Calu3 (cell line): ENCODE measurements at regions not wholly inside any gene's neighbourhood (a gene's known extent, or its start where the extent isn't known, plus 50 kb on each side); places are given as distances from the start of the nearest gene placed in this dataset.

Source experiments
- BruUV-seq: library from RNA; stranded (reverse); fragments of 400-500 nt; replicated peaks from 2 replicates; lab custom pipeline; 2021; lab: Mats Ljungman, UMichigan
- CTCF ChIA-PET: fragments of 300-600 bp; sonication (Branson Sonifier 250); formaldehyde crosslinking; loops from one replicate; lab custom pipeline; 2022; ENCODE audit warnings: antibody characterized with exemption; lab: Charles Lee
- DNase-seq: peaks from one replicate; pipeline ENCODE4 v3.0.0; 2022
- H3K27ac Mint-ChIP-seq: one replicate; pipeline ENCODE4 v1.8.0; 2022; ENCODE audit warnings: mixed read lengths; ENCODE audit not compliant: unreplicated experiment
- H3K27me3 Mint-ChIP-seq: one replicate; pipeline ENCODE4 v1.8.0; 2022; ENCODE audit warnings: mixed read lengths; ENCODE audit not compliant: unreplicated experiment
- H3K36me3 Mint-ChIP-seq: one replicate; pipeline ENCODE4 v1.8.0; 2022; ENCODE audit warnings: mild to moderate bottlenecking, moderate library complexity, mixed read lengths; ENCODE audit not compliant: insufficient read depth, unreplicated experiment
- H3K4me1 Mint-ChIP-seq: one replicate; pipeline ENCODE4 v1.8.0; 2022; ENCODE audit warnings: mild to moderate bottlenecking, low read depth, mixed read lengths; ENCODE audit not compliant: unreplicated experiment
- H3K4me3 Mint-ChIP-seq: one replicate; pipeline ENCODE4 v1.8.0; 2022; ENCODE audit warnings: mild to moderate bottlenecking, low read depth, moderate library complexity, mixed read lengths; ENCODE audit not compliant: unreplicated experiment
- H3K9me3 Mint-ChIP-seq: one replicate; pipeline ENCODE4 v1.8.0; 2022; ENCODE audit warnings: low read depth, mixed read lengths; ENCODE audit not compliant: unreplicated experiment
- intact Hi-C: fragments of 100-400 bp; cut with micrococcal nuclease; formaldehyde crosslinking; loops from one replicate; pipeline ENCODE4 v1.10.0; 2022; ENCODE audit not compliant: unreplicated experiment
- TF ChIP-seq, protein P1 (sequence below): fragments of 200-600 bp; IDR thresholded peaks from one replicate; pipeline ENCODE4 v1.8.0; 2022; ENCODE audit warnings: antibody characterized with exemption; ENCODE audit not compliant: unreplicated experiment

DNA sequence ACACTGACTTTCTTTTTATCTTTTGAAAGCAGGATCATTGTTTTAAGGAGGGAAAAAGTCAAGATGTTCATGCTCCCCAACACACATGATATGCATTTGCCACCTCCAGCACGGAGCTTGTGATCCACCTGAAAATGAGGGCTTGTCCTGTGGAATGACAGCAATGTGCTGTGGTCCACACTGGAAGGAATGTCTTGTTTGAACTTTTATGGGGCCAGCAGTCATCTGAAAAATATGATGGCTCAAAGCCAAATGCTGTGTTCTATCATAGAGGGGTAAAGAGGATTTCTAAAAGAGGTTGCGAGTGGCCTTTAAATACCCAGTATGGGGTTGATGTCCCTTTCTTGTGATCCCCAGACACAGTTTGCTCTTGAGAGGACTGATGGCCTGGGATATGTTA is 226.5 kb upstream of the SPRED2 start:
- H3K27me3 Mint-ChIP-seq = peaks cover 18% of the 10 kb centered on the region
- intact Hi-C loops = no loop called here
- no peak overlapping the region for H3K27ac Mint-ChIP-seq
- CTCF ChIA-PET = no interaction called here
- no peak for DNase-seq
- H3K9me3 Mint-ChIP-seq = no peaks in the 10 kb centered on the region
- H3K4me1 Mint-ChIP-seq = no peaks in the 10 kb centered on the region
- BruUV-seq = no TSS peak
- TF ChIP-seq, protein P1, sequence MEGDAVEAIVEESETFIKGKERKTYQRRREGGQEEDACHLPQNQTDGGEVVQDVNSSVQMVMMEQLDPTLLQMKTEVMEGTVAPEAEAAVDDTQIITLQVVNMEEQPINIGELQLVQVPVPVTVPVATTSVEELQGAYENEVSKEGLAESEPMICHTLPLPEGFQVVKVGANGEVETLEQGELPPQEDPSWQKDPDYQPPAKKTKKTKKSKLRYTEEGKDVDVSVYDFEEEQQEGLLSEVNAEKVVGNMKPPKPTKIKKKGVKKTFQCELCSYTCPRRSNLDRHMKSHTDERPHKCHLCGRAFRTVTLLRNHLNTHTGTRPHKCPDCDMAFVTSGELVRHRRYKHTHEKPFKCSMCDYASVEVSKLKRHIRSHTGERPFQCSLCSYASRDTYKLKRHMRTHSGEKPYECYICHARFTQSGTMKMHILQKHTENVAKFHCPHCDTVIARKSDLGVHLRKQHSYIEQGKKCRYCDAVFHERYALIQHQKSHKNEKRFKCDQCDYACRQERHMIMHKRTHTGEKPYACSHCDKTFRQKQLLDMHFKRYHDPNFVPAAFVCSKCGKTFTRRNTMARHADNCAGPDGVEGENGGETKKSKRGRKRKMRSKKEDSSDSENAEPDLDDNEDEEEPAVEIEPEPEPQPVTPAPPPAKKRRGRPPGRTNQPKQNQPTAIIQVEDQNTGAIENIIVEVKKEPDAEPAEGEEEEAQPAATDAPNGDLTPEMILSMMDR = no peak
- H3K36me3 Mint-ChIP-seq = no peaks in the 10 kb centered on the region
- H3K4me3 Mint-ChIP-seq = no peak overlapping the region

DNA sequence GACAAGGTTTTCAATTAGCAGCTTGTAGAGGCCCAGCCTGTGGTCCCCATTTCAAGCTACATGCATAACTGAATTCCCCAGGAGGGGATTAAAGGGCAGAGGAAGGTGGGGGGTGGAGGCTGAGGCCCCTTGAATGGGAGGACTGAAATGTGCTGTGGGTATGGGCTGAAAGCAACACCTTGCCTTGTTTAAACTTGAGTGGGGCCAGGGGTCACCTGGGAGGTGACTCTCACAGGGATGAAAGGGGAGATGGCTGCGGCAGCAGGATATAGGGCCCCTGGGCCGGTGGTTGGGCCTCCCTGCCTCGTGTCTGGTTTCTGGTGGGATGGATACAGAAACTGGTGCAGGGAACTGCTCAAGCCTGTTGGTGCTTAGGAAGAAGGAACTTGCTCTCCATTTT is 225.9 kb upstream of the SPRED2 start:
- intact Hi-C loops = no loop called here
- H3K27ac Mint-ChIP-seq = no peak overlapping the region
- TF ChIP-seq, protein P1 = no peak
- no peak overlapping the region for H3K4me3 Mint-ChIP-seq
- H3K27me3 Mint-ChIP-seq = peaks cover 12% of the 10 kb centered on the region
- BruUV-seq = no TSS peak
- no peaks in the 10 kb centered on the region for H3K9me3 Mint-ChIP-seq
- DNase-seq = no peak
- no peaks in the 10 kb centered on the region for H3K4me1 Mint-ChIP-seq
- H3K36me3 Mint-ChIP-seq = no peaks in the 10 kb centered on the region
- CTCF ChIA-PET = no interaction called here

DNA sequence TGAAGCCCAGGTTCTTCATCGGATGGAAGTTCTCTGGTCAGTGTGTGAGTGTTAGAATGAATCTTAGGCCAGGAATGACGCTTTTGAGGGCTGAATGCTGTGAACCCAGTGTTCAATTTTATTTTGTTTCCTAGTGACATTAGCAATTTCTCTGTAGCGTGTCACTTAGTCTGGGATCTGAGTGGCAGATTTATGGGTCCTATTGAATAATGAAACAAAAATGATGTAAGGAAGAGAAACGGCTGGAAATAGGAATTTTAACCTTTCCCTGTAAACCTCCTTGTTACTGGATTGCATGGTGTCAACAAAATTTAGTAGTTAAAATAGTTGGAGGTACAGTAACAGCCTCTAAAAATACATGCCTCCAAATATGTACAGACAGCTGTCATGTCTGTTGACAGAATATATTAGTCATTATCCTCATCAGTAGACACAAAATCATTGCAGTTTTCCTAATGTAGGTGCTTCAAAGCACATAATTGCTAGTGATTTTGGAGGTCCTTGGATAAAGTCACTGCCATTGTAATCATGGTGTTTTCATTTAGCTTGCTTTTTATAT is 223.8 kb upstream of the SPRED2 start:
- Mint-ChIP-seq H3K9me3 (no peaks in the 10 kb centered on the region), H3K27ac (no peak overlapping the region), H3K4me1 (no peaks in the 10 kb centered on the region), H3K36me3 (no peaks in the 10 kb centered on the region), H3K27me3 (no peaks in the 10 kb centered on the region), H3K4me3 (no peak overlapping the region)
- TF ChIP-seq, protein P1 = no peak
- no peak for DNase-seq
- BruUV-seq = no TSS peak
- CTCF ChIA-PET = no interaction called here
- intact Hi-C loops = no loop called here

DNA sequence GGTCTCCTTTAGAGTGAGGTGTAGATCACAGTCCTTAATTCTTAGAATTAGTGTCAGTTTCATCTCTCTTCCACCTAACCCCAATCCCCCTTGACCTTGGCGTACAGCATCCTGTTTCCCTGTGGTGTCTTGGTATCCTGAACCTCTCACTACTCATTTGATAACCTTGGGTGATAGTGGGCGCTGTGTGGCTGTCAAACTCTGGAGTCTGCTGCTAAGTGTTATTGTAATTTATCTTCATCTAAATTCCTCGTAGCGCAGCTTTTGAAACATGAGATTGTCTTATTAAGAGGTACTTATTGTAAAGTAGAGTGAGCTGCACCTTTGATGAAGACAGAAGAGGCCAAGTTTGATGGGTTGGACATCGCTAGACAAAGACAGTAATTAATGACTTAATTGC is 222.6 kb upstream of the SPRED2 start:
- TF ChIP-seq, protein P1 = no peak
- BruUV-seq = no TSS peak
- Mint-ChIP-seq H3K36me3 (no peaks in the 10 kb centered on the region), H3K4me1 (no peaks in the 10 kb centered on the region), H3K27me3 (no peaks in the 10 kb centered on the region), H3K9me3 (no peaks in the 10 kb centered on the region), H3K27ac (no peak overlapping the region), H3K4me3 (no peak overlapping the region)
- intact Hi-C loops = no loop called here
- no peak for DNase-seq
- CTCF ChIA-PET = interaction anchor here (0.7 kb wide), 2 partner anchors 244 to 763 kb away, joined by 4 to 6 read pairs; no protein-coding TSS in a partner anchor
